ENCODE measurements at regions not wholly inside any gene's neighbourhood (a gene's known extent, or its start where the extent isn't known, plus 50 kb on each side); places are given as distances from the start of the nearest gene placed in this dataset.

- DNase-seq = no peak
- peak overlapping the region; percentile 20 to 81 (median 74) for H3K27ac ChIP-seq
- TF ChIP-seq POLR2A (IDR thresholded peaks at IDR 0.05) (no peak), CTCF (IDR thresholded peaks at IDR 0.05) (no peak)
- no peak overlapping the region for H3K4me3 ChIP-seq (replicated peaks in 1 of 3)
- H3K4me1 ChIP-seq = peaks cover 61 to 75% of the 10 kb centered on the region in 2 donors
- 27 to 32% methylated on average over 4 of the region's 4 CpGs for WGBS, 2 donors
- no peaks in the 10 kb centered on the region for H3K9me3 ChIP-seq
- intact Hi-C loops (cut with DNase I) = loop anchor here (10.0 kb wide), 1 partner anchor 53 kb away; no protein-coding TSS in a partner anchor
- no peaks in the 10 kb centered on the region for H3K27me3 ChIP-seq
- no peaks in the 10 kb centered on the region for H3K36me3 ChIP-seq
Measured at GRCh38 chr19:46927893-46928292, 67.1 kb downstream of the ARHGAP35 start.

- WGBS, 2 donors = 84 to 86% methylated on average over 5 of the region's 5 CpGs
- DNase-seq = no peak
- Histone ChIP-seq H3K36me3 (no peaks in the 10 kb centered on the region), H3K4me3 (replicated peaks in 1 of 3) (no peak overlapping the region), H3K27me3 (no peaks in the 10 kb centered on the region), H3K27ac (peak overlapping the region in 1 of 3 donors; percentile 81), H3K9me3 (no peaks in the 10 kb centered on the region), H3K4me1 (peaks cover 59 to 79% of the 10 kb centered on the region in 2 donors)
- TF ChIP-seq POLR2A (IDR thresholded peaks at IDR 0.05) (no peak), CTCF (IDR thresholded peaks at IDR 0.05) (no peak)
- intact Hi-C loops (cut with DNase I) = loop anchor here (10.0 kb wide), 1 partner anchor 54 kb away; no protein-coding TSS in a partner anchor
Measured at GRCh38 chr19:46928951-46929350, 68.2 kb downstream of the ARHGAP35 start.

- Histone ChIP-seq H3K27me3 (no peaks in the 10 kb centered on the region), H3K36me3 (no peaks in the 10 kb centered on the region), H3K9me3 (no peaks in the 10 kb centered on the region), H3K27ac (no peak overlapping the region), H3K4me3 (replicated peaks in 1 of 3) (no peak overlapping the region), H3K4me1 (peaks cover 40 to 69% of the 10 kb centered on the region in 2 donors)
- intact Hi-C loops (cut with DNase I) = loop anchor here (5.0 kb wide), 1 partner anchor 36 kb away; no protein-coding TSS in a partner anchor
- TF ChIP-seq POLR2A (IDR thresholded peaks at IDR 0.05) = no peak
- no peak for TF ChIP-seq CTCF (IDR thresholded peaks at IDR 0.05)
- DNase-seq = no peak
- 60 to 82% methylated on average over 5 of the region's 5 CpGs for WGBS, 2 donors
Measured at GRCh38 chr19:46931202-46931601, 70.4 kb downstream of the ARHGAP35 start.

- TF ChIP-seq CTCF (IDR thresholded peaks at IDR 0.05) (no peak), POLR2A (IDR thresholded peaks at IDR 0.05) (no peak)
- Histone ChIP-seq H3K36me3 (no peaks in the 10 kb centered on the region), H3K4me1 (peaks cover 29 to 63% of the 10 kb centered on the region in 2 donors), H3K4me3 (replicated peaks in 1 of 3) (no peak overlapping the region), H3K27ac (peak overlapping the region in 2 of 3 donors; percentile 28 to 65), H3K9me3 (no peaks in the 10 kb centered on the region), H3K27me3 (no peaks in the 10 kb centered on the region)
- intact Hi-C loops (cut with DNase I) = loop anchor here (5.0 kb wide), 1 partner anchor 35 kb away; no protein-coding TSS in a partner anchor
- 24 to 35% methylated on average over 2 of the region's 2 CpGs for WGBS, 2 donors
- peak; percentile 46 for DNase-seq
Measured at GRCh38 chr19:46932346-46932745, 71.5 kb downstream of the ARHGAP35 start.

- no peaks in the 10 kb centered on the region for H3K27me3 ChIP-seq
- no peaks in the 10 kb centered on the region for H3K36me3 ChIP-seq
- peak overlapping the region in 1 of 3 donors; percentile 3 for H3K27ac ChIP-seq
- H3K9me3 ChIP-seq = no peaks in the 10 kb centered on the region
- H3K4me3 ChIP-seq (replicated peaks in 1 of 3) = no peak overlapping the region
- H3K4me1 ChIP-seq = peaks cover 14 to 43% of the 10 kb centered on the region in 2 donors
- intact Hi-C loops (cut with DNase I) = no loop called here
- no peak for TF ChIP-seq CTCF (IDR thresholded peaks at IDR 0.05)
- 72 to 75% methylated on average over 7 of the region's 7 CpGs for WGBS, 2 donors
- DNase-seq = no peak
Measured at GRCh38 chr19:46935066-46935663, 74.4 kb downstream of the ARHGAP35 start.
